ENCODE measurements at regions not wholly inside any gene's neighbourhood (a gene's known extent, or its start where the extent isn't known, plus 50 kb on each side); places are given as distances from the start of the nearest gene placed in this dataset.
"Not testable (repeated sequence)": the region's sequence is repeated elsewhere in the genome, so short reads cannot be mapped to it uniquely, and the experiment has no call there.

DNA sequence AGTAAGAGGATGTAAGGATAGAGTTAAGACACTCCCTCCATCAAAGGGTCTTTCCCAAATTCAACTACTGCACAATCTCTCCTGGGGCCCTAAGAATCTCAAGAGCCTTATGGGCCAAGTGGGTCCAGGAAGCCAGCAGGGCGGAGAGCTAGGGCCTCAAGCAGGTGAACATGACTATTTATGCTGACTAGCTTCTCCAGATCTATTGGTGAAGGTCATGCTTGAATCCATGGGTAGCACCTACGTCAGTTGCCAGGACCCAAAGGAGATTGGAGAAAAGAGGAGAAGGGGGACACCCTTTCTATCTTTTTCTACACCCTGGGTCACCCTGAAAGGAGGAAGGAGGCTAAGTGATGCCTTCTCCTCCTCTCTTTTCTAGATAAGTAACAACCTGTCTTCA is 534.2 kb upstream of the MIS18BP1 start:
- in situ Hi-C loops (cut with HindIII; ENCODE audit: low pct_unique_long_range_greater_than_20kb, low sequenced_read_pairs), result no loop called here
- no peak for DNase-seq (ENCODE audit: low read depth, low spot score)

DNA sequence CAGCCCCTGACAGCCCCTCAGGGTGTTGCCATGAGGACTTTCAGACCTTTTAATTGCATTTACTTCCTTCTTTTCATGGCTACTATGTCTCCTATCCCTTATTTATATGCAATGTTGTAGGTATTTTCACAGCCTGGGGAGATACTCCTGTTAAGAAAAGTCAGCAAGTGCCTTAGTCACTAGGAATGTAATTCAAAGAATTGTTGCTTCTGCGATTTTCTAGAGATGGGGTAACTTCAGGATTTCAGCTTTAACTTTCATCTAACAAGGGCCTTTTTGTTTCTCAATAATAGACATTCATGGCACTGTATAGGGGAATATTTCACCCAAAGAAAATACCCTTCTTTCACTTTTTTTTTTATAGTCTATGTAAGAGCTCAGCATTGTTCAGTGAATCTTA is 533.3 kb upstream of the MIS18BP1 start:
- peak; percentile 24 for DNase-seq (ENCODE audit: low read depth, low spot score)

DNA sequence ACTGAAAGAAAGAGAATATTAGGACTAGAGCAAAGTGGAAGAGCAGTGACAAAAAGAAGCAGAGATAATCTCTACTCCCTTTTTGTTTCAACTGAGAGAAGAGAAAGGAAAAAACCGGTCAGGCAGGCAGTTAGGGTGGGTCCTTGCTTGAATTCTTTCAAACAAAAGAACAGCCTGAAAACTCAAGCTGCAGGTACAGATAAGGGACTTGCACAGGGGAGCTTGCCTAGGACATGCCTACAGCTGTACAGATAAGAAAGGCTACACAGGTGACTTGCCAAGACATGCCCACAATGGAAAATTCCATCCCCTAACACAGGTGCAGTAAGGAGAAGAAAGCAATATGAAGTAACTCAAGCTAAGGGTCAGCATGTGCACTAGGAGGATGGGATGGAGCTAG is 532.2 kb upstream of the MIS18BP1 start:
- in situ Hi-C loops (cut with HindIII; ENCODE audit: low pct_unique_long_range_greater_than_20kb, low sequenced_read_pairs), result no loop called here

More for the DNA sequence above, 533.3 kb upstream of the MIS18BP1 start:
- in situ Hi-C loops (cut with HindIII; ENCODE audit: low pct_unique_long_range_greater_than_20kb, low sequenced_read_pairs), result no loop called here

DNA sequence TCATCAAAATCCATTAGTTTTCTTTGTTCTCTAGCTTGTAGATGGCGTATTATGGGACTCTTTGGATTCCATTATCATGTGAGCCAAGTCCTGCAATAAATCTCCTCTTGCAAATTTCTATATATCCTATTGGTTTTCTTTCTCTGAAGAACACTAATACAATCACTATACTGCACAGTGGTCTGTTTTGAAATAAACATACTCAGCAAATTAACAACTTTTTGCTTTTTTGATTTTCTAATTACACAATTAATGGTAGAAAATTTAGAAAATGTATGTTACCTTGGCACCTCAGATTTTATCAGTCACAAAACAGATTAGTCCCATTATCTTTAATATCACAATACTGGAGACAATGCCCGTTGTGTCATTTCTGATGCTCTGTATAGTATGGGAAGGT is 513.2 kb upstream of the MIS18BP1 start:
- no peak for DNase-seq (ENCODE audit: low read depth, low spot score)
- in situ Hi-C loops (cut with HindIII; ENCODE audit: low pct_unique_long_range_greater_than_20kb, low sequenced_read_pairs), result no loop called here

More for the DNA sequence above, 532.2 kb upstream of the MIS18BP1 start:
- no peak for DNase-seq (ENCODE audit: low read depth, low spot score)

DNA sequence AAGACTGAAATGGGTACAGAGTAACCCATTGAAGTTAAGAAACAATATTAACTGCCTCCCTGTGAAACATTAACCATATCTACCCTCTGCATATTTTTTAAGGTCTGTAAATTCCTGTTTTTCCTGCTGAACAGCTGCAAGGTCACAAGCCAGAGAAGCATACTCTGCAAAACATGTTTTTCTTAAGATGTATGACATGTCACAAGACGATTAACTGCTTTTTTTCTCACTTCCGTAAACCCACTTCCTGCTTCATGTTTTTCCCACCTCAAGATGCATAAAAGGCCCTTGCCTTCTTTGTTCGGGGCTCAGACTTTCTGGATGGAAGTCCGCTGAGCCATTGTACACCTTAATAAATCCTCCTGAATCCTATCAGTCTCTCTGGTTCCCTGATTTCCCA is 504.7 kb upstream of the MIS18BP1 start:
- DNase-seq (ENCODE audit: low read depth, low spot score), result no peak
- in situ Hi-C loops (cut with HindIII; ENCODE audit: low pct_unique_long_range_greater_than_20kb, low sequenced_read_pairs), result no loop called here

DNA sequence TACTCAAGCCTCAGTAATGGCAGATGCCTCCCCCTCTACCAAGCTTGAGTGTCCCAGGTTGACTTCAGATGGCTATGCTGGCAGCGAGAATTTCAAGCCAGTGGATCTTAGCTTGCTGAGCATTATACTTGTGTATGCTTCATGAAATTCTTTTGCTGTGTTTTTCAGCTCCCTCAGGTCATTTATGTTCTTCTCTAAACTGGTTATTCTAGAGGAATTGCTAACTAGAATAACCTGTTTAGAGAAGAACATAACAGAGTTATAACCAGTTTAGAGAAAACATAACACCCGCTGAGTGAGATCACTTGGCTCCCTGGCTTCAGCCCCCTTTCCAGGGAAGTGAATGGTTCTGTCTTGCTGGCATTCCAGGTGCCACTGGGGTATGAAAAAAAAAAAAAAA is 503.4 kb upstream of the MIS18BP1 start:
- in situ Hi-C loops (cut with HindIII; ENCODE audit: low pct_unique_long_range_greater_than_20kb, low sequenced_read_pairs), result not testable (repeated sequence)

DNA sequence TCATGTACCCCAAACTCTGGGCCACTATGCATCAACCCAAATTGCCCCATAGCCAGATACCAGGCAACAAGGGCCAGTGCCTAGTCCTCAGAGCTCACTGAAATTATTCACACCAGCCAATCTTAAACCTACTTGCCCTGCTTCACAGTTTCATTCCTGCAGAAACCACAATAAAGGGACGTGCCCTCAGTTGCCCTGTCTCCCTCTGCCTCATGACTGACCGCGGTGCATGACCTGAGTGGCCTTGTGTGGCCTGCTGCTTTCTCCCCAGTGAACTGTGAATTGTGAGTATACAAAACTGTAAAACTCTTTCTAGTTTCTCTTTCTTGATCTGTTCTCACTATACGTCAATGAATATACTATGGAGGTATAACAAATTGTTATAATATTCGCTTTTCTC is 490.9 kb upstream of the MIS18BP1 start:
- DNase-seq (ENCODE audit: low read depth, low spot score), result no peak
- in situ Hi-C loops (cut with HindIII; ENCODE audit: low pct_unique_long_range_greater_than_20kb, low sequenced_read_pairs), result no loop called here

More for the DNA sequence above, 503.4 kb upstream of the MIS18BP1 start:
- DNase-seq (ENCODE audit: low read depth, low spot score), result not testable (repeated sequence)

DNA sequence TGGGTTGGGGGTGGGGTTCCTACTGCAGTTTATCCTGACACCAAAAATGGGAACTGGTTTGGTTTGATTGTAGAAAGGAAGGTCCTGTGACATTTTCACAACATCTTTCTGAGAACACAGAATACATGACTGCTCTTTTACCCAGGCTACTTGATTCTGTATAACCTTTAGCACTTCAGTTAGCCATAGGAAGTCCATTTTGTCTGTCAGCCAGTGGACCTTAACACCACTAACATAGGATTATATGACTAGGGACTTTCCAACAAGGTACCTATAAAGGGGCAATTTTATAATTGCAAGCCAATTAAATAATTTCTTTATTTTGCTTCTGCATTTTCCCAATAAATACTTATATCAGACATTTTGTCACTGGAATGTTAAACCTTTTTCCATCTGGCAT is 489.2 kb upstream of the MIS18BP1 start:
- no peak for DNase-seq (ENCODE audit: low read depth, low spot score)
- in situ Hi-C loops (cut with HindIII; ENCODE audit: low pct_unique_long_range_greater_than_20kb, low sequenced_read_pairs), result no loop called here

DNA sequence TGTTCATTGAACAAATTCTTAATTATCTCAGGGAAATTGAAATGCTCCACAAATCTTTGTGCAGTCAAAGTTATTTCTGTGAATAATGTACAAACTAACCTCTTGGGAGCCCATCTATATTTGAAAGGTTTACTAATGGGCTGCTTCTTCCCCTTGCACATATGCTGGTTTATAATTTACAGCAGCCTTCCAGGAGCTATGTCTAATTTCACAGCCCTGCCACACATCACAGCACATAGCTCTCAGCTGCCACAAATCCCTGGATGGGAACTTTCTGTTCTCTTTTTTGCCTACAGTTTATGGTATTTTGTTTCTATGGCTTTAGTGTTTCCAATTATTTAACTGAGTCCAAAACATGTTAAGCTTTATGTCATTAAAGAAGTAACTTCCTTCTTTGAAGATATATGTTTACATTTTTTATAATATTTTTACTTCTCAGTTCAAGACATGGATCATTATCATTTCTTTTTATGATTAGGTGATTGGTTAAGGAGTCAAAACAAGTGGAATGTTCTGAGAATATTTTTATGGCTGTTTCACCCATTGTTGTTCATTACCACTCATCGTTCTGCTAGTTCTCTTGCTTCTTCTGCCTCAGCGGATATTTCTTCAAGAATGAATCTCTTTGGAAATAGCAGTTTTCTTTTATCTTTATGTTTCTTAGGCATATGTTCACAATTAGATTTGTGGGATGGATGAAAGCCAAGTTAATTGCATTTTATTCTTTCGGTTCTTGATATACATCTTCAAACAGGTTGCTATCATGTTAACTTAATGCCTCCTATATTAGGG is 475.6 kb upstream of the MIS18BP1 start:
- no peak for DNase-seq (ENCODE audit: low read depth, low spot score)
- in situ Hi-C loops (cut with HindIII; ENCODE audit: low pct_unique_long_range_greater_than_20kb, low sequenced_read_pairs), result no loop called here

DNA sequence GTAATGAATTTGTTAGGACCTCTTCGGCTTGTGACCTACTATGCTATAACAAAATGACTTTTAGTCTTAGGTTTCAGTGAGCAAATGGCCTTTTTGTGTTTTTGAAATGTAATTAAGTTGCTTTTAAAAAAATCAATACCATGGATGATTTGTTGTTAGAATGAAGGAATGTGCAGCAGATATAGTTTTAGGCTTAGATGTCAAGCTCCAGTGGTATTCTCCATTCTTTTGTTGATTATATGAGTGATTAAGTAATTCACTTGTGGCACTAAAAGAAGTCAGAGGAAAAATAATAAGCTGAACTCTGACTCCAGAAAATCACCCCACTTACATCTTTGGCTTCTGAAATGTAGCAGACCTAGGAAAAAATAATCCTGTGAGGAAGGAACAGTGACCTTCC is 474.1 kb upstream of the MIS18BP1 start:
- DNase-seq (ENCODE audit: low read depth, low spot score), result no peak
- in situ Hi-C loops (cut with HindIII; ENCODE audit: low pct_unique_long_range_greater_than_20kb, low sequenced_read_pairs), result no loop called here

DNA sequence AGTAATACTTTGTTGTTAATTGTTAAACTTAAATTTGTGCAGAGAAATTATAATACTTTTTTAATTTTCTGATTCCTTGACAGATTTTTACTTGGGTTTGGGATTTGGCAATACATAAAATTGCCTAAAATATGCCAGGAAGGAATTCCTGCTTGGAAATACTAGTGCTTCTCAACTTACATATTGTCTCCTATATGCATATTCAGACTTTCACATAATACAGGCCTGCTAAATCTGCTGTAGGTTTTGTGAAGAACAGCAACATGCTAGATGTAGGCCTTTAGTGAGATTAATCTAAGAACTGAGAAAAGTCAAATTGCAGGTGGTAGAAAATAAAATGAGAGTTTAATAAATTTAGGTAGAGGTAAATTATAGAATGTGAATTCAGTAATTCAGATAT is 468.5 kb upstream of the MIS18BP1 start:
- in situ Hi-C loops (cut with HindIII; ENCODE audit: low pct_unique_long_range_greater_than_20kb, low sequenced_read_pairs), result no loop called here

DNA sequence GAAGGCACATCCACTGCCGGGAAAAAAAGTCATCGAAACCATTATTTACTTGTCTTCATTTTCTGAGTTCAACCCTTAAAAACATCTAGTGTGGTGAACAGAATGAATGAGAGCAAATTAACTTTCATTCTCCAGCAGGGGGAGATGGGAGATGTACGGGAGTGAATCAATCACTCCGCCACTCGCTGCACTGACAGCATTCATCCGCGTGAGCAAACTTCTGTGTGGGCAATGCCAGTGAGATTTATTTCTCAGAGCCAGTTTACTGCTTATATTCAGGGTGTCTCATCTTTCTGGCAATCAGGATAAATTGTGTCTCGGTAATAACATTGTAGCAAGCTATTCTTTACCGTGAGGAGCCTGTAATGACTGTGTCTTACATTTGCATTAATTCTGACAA is 463.6 kb upstream of the MIS18BP1 start:
- peak; percentile 78 for DNase-seq (ENCODE audit: low read depth, low spot score)
- in situ Hi-C loops (cut with HindIII; ENCODE audit: low pct_unique_long_range_greater_than_20kb, low sequenced_read_pairs), result no loop called here

More for the DNA sequence above, 468.5 kb upstream of the MIS18BP1 start:
- no peak for DNase-seq (ENCODE audit: low read depth, low spot score)

DNA sequence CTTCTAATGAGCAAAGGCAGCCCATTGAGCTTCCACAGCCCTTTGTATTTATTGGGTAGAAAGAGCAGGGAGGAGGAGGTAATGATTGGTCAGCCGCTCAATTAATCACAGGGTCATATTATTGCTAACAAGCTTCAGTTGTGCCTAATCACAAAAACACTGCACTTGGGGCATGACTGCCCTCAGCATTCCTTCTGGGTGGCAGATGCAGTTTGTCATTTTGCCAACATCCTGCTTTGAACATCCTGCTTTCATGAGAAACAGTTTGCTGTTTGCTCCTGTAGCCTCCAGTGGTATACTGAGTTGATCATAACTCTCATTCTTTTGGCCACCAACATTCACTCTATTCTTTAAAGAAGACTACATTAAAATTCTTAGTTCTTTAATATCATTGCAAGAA is 462.9 kb upstream of the MIS18BP1 start:
- DNase-seq (ENCODE audit: low read depth, low spot score), result peak; percentile 21
- in situ Hi-C loops (cut with HindIII; ENCODE audit: low pct_unique_long_range_greater_than_20kb, low sequenced_read_pairs), result no loop called here

DNA sequence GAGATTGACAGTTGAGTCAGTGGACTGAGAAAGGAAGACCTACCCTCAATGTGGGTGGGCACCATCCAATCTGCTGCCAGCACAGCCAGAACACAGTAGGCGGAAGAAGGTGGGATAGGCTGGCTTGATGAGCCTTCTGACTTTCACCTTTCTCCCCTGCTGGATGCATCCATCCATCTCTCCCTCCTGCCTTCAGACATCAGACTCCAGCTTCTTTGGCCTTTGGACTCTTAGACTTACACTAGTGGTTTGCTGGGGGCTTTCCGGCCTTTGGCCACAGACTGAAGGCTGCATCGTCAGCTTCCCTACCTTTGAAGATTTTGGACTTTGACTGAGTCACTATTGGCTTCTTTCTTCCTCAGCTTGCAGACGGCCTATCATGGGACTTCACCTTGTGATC is 456.5 kb upstream of the MIS18BP1 start:
- in situ Hi-C loops (cut with HindIII; ENCODE audit: low pct_unique_long_range_greater_than_20kb, low sequenced_read_pairs), result no loop called here
- peak; percentile 67 for DNase-seq (ENCODE audit: low read depth, low spot score)

DNA sequence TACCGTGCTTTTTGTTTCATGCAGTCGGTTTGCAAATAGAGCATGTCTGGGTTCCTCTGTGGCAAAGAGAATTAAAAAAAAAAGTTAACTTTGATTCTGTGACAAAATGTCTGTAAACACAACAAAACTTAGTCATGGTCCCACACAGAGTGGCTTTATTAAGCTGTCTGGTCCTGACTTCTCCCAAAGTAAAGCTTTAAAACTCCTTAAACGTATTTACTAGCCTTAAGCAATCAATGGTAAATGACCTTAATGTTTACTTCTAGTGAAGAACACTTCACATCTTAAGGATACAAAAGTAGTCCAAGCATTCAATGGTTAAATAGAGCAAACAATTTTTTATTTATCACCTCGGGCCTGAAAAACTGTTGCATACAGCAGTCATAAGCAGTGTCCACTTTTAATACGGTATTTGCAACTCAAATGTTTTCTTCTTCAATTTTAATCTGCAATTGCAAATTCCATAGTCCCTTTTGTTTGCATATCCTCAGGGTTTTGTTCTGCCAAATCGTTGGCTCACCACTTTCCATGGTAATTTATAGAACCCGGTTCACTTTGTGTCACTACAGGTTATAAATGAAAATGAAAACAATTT is 453.0 kb upstream of the MIS18BP1 start:
- DNase-seq (ENCODE audit: low read depth, low spot score), result no peak
- in situ Hi-C loops (cut with HindIII; ENCODE audit: low pct_unique_long_range_greater_than_20kb, low sequenced_read_pairs), result no loop called here

DNA sequence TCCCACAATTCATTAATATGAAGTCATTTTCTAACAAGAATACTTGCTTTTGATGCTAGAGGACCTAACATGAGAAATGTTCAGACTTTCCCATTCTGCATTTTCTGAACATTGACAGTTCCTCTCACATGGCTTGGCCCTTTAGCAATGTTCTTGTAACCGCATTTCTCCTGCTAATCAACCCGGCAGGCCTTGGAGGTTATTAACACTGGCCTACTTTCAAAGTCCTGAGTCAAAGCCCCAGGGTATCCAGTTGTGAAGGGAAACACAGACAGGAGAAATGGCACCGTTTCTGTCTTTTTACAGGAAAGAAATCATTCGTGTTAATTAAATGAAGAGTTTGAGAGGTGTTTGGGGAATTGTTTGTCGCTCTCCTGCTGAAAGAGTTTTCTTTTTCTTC is 446.5 kb upstream of the MIS18BP1 start:
- DNase-seq (ENCODE audit: low read depth, low spot score), result peak; percentile 71
- in situ Hi-C loops (cut with HindIII; ENCODE audit: low pct_unique_long_range_greater_than_20kb, low sequenced_read_pairs), result no loop called here

DNA sequence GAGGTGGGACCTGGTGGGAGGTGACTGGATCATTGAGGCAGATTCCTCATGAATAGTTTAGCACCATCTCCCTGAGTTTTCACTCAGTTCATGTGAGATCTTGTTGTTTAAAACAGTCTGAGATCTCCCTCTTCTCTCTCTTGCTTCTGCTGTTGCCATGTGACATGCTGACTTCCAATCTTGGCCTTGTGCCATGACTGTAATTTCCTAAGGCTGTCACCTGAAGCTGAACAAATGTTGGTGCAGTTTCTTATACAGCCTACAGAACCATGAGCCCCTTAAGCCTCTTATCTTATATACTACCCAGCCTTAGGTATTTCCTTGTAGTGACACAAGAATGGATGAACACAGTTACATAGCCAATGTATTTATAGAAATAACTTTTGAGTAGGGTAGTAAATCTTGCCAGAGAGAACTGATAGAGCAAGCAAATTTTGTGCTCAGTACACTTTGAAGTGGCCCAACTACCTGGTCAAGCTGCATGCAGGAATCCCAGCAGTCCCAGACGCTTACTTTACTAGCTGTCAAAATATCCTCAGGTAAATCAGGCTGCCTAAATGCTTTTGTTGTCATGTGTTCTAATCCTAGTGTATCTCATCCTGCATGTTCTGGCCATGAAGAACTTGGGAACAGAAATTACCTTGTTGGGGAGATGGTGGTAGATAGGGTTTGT is 445.6 kb upstream of the MIS18BP1 start:
- in situ Hi-C loops (cut with HindIII; ENCODE audit: low pct_unique_long_range_greater_than_20kb, low sequenced_read_pairs), result no loop called here
- peak; percentile 77 for DNase-seq (ENCODE audit: low read depth, low spot score)

DNA sequence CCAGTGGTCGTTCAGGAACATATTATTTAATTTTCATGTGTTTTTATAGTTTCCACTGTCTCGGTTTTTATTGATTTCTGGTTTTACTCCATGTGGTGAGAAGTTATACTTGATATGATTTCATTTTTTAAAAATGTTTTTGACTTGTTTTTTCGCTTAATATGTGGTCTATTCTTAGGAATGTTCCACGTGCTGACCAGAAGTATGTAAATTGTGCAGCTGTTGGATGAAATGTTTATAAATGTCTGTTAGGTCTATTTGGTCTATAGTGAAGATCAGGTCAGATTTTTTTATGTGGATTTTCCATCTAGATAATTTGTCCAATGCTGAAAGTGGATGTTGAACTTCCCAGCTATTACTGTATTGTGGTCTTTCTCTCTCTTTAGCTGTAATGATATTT is 433.8 kb upstream of the MIS18BP1 start:
- DNase-seq (ENCODE audit: low read depth, low spot score), result no peak
- in situ Hi-C loops (cut with HindIII; ENCODE audit: low pct_unique_long_range_greater_than_20kb, low sequenced_read_pairs), result no loop called here

DNA sequence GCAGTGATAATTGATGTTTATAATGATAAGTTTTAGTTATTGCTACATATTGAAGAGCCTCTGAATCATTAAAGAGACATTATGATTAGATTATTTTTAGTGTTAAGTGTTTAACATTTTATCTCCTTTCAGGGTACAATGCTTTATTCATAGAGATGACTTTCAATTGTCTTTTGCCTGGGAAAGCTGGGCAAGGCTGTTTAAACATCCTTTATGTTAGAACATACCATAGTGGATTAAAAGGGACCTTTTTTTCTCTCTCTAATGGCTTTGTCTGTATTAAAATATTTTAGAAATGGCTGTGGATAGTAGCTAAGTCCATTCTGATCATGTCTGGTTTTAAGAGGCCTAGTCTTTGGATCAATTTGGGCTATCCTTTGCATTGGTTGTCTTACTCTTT is 427.5 kb upstream of the MIS18BP1 start:
- in situ Hi-C loops (cut with HindIII; ENCODE audit: low pct_unique_long_range_greater_than_20kb, low sequenced_read_pairs), result no loop called here
- peak; percentile 45 for DNase-seq (ENCODE audit: low read depth, low spot score)
